ENCODE measurements at regions not wholly inside any gene's neighbourhood (a gene's known extent, or its start where the extent isn't known, plus 50 kb on each side); places are given as distances from the start of the nearest gene placed in this dataset.

DNA sequence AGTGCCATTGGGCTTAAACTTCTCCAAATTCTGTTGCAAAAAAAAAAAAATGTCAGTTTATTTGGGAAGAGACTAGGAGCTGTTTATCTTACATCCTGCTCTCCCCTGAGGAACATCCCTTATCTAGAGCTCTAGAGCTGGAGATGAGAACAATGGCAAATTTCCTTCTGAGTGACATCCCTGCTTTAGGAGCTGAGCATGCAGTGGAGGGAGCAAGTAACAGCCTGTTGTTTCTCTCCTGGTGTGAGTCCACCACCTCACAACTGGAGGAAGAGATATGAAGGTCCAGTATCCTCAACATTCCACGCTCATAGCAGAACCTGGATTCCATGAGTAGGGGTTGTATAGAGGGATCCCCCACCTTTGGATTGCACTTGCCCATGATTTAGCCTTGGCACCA lies 676.4 kb downstream of the PCDH18 start:
- Histone ChIP-seq H3K4me1 (no peaks in the 10 kb centered on the region), H3K9me3 (no peaks in the 10 kb centered on the region), H3K4me3 (no peak overlapping the region), H3K4me2 (no peak overlapping the region), H3K27ac (no peak overlapping the region)
- DNase-seq (ENCODE audit: low read depth in 1 of 2, low spot score in 1 of 2) (no peak), FAIRE-seq (no peak), ATAC-seq (no peak)
- no peak for TF ChIP-seq KDM1A (IDR thresholded peaks at IDR 0.05; ENCODE audit: low read depth)
- no peak for TF ChIP-seq NR3C1 (IDR thresholded peaks at IDR 0.05)
- TF ChIP-seq, protein P1, sequence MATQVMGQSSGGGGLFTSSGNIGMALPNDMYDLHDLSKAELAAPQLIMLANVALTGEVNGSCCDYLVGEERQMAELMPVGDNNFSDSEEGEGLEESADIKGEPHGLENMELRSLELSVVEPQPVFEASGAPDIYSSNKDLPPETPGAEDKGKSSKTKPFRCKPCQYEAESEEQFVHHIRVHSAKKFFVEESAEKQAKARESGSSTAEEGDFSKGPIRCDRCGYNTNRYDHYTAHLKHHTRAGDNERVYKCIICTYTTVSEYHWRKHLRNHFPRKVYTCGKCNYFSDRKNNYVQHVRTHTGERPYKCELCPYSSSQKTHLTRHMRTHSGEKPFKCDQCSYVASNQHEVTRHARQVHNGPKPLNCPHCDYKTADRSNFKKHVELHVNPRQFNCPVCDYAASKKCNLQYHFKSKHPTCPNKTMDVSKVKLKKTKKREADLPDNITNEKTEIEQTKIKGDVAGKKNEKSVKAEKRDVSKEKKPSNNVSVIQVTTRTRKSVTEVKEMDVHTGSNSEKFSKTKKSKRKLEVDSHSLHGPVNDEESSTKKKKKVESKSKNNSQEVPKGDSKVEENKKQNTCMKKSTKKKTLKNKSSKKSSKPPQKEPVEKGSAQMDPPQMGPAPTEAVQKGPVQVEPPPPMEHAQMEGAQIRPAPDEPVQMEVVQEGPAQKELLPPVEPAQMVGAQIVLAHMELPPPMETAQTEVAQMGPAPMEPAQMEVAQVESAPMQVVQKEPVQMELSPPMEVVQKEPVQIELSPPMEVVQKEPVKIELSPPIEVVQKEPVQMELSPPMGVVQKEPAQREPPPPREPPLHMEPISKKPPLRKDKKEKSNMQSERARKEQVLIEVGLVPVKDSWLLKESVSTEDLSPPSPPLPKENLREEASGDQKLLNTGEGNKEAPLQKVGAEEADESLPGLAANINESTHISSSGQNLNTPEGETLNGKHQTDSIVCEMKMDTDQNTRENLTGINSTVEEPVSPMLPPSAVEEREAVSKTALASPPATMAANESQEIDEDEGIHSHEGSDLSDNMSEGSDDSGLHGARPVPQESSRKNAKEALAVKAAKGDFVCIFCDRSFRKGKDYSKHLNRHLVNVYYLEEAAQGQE (IDR thresholded peaks at IDR 0.05) = no peak
- TF ChIP-seq, protein P2, sequence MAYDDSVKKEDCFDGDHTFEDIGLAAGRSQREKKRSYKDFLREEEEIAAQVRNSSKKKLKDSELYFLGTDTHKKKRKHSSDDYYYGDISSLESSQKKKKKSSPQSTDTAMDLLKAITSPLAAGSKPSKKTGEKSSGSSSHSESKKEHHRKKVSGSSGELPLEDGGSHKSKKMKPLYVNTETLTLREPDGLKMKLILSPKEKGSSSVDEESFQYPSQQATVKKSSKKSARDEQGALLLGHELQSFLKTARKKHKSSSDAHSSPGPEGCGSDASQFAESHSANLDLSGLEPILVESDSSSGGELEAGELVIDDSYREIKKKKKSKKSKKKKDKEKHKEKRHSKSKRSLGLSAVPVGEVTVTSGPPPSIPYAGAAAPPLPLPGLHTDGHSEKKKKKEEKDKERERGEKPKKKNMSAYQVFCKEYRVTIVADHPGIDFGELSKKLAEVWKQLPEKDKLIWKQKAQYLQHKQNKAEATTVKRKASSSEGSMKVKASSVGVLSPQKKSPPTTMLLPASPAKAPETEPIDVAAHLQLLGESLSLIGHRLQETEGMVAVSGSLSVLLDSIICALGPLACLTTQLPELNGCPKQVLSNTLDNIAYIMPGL (CRISPR knock-in tag; IDR thresholded peaks at IDR 0.05; ENCODE audit: borderline replicate concordance) = no peak
- TF ChIP-seq, protein P3, sequence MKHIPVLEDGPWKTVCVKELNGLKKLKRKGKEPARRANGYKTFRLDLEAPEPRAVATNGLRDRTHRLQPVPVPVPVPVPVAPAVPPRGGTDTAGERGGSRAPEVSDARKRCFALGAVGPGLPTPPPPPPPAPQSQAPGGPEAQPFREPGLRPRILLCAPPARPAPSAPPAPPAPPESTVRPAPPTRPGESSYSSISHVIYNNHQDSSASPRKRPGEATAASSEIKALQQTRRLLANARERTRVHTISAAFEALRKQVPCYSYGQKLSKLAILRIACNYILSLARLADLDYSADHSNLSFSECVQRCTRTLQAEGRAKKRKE (CRISPR knock-in tag; IDR thresholded peaks at IDR 0.05; ENCODE audit: low read depth) = no peak
- no peak for TF ChIP-seq ESRRA (IDR thresholded peaks at IDR 0.05; ENCODE audit: borderline replicate concordance, low read length)
- TF ChIP-seq FOXS1 (CRISPR knock-in tag; IDR thresholded peaks at IDR 0.05) = no peak
- TF ChIP-seq, protein P4, sequence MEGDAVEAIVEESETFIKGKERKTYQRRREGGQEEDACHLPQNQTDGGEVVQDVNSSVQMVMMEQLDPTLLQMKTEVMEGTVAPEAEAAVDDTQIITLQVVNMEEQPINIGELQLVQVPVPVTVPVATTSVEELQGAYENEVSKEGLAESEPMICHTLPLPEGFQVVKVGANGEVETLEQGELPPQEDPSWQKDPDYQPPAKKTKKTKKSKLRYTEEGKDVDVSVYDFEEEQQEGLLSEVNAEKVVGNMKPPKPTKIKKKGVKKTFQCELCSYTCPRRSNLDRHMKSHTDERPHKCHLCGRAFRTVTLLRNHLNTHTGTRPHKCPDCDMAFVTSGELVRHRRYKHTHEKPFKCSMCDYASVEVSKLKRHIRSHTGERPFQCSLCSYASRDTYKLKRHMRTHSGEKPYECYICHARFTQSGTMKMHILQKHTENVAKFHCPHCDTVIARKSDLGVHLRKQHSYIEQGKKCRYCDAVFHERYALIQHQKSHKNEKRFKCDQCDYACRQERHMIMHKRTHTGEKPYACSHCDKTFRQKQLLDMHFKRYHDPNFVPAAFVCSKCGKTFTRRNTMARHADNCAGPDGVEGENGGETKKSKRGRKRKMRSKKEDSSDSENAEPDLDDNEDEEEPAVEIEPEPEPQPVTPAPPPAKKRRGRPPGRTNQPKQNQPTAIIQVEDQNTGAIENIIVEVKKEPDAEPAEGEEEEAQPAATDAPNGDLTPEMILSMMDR (IDR thresholded peaks at IDR 0.05) = no peak
- TF ChIP-seq CHD4 (IDR thresholded peaks at IDR 0.05; ENCODE audit: borderline replicate concordance) = no peak
- no peak for TF ChIP-seq EHMT2 (IDR thresholded peaks at IDR 0.05; ENCODE audit: low read depth)
- no peak for TF ChIP-seq KDM5A (IDR thresholded peaks at IDR 0.05)
- no peak for TF ChIP-seq POLR2AphosphoS2 (conservative IDR thresholded peaks at IDR 0.05; ENCODE audit: low read length)
- TF ChIP-seq BHLHE40 (IDR thresholded peaks at IDR 0.05; ENCODE audit: low read depth, low read length) = no peak
- no peak for TF ChIP-seq HDAC2 (IDR thresholded peaks at IDR 0.05)
- TF ChIP-seq EP300 (IDR thresholded peaks at IDR 0.05) = no peak
- TF ChIP-seq HOXB13 (CRISPR knock-in tag; IDR thresholded peaks at IDR 0.05; ENCODE audit: low read depth) = no peak
- TF ChIP-seq, protein P5, sequence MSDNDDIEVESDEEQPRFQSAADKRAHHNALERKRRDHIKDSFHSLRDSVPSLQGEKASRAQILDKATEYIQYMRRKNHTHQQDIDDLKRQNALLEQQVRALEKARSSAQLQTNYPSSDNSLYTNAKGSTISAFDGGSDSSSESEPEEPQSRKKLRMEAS (IDR thresholded peaks at IDR 0.05) = no peak
- TF ChIP-seq POLR2A (IDR thresholded peaks at IDR 0.05; ENCODE audit: low read length) = no peak
- TF ChIP-seq HOXB5 (CRISPR knock-in tag; IDR thresholded peaks at IDR 0.05) = no peak
- ChIA-PET CTCF (no interaction called here), POLR2A (no interaction called here)
- 57% methylated on average over 1 of the region's 1 CpG for WGBS (ENCODE audit: missing lambda C conversion rate)

DNA sequence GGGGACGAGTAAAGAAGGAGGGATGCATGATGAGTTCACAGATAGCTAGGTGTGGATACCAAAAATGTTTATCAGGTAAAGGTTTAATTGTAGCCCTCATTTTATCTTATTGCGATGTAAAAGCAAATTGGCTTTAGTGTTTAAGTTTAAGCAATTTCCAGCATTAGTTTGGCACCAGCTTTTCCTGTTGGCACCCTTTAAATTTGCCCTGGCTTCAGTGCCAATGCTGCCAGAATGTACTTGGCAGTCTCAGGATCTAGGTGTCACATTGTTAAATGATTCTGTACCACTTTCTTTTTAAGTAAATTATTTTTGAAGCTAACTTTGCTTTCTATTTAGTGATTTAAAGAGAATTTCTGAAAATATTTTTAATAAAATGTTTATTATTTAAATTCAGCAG lies 681.8 kb downstream of the PCDH18 start:
- ATAC-seq = no peak
- no peak for FAIRE-seq

More for the DNA sequence above, 681.8 kb downstream of the PCDH18 start:
- H3K27ac ChIP-seq = no peak overlapping the region
- TF ChIP-seq, protein P6, sequence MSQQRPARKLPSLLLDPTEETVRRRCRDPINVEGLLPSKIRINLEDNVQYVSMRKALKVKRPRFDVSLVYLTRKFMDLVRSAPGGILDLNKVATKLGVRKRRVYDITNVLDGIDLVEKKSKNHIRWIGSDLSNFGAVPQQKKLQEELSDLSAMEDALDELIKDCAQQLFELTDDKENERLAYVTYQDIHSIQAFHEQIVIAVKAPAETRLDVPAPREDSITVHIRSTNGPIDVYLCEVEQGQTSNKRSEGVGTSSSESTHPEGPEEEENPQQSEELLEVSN (IDR thresholded peaks at IDR 0.05; ENCODE audit: borderline replicate concordance, low read depth) = no peak
- no peak for TF ChIP-seq EP300 (IDR thresholded peaks at IDR 0.05)
- no peak for TF ChIP-seq ZFP36 (IDR thresholded peaks at IDR 0.05; ENCODE audit: borderline replicate concordance, partially characterized antibody)
- TF ChIP-seq CBX8 (IDR thresholded peaks at IDR 0.05) = no peak
- TF ChIP-seq, protein P7, sequence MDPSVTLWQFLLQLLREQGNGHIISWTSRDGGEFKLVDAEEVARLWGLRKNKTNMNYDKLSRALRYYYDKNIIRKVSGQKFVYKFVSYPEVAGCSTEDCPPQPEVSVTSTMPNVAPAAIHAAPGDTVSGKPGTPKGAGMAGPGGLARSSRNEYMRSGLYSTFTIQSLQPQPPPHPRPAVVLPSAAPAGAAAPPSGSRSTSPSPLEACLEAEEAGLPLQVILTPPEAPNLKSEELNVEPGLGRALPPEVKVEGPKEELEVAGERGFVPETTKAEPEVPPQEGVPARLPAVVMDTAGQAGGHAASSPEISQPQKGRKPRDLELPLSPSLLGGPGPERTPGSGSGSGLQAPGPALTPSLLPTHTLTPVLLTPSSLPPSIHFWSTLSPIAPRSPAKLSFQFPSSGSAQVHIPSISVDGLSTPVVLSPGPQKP (IDR thresholded peaks at IDR 0.05; ENCODE audit: low read depth, low read length) = no peak
- TF ChIP-seq, protein P8, sequence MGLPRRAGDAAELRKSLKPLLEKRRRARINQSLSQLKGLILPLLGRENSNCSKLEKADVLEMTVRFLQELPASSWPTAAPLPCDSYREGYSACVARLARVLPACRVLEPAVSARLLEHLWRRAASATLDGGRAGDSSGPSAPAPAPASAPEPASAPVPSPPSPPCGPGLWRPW (IDR thresholded peaks at IDR 0.05) = no peak
- no peak for TF ChIP-seq RARB (CRISPR knock-in tag; IDR thresholded peaks at IDR 0.05)
- TF ChIP-seq ZSCAN20 (CRISPR knock-in tag; IDR thresholded peaks at IDR 0.05) = no peak
- no peak for TF ChIP-seq FOSL2 (IDR thresholded peaks at IDR 0.05)
- no peak for TF ChIP-seq FOSL2 (CRISPR knock-in tag; IDR thresholded peaks at IDR 0.05)
- ChIA-PET CTCF (no interaction called here), POLR2A (no interaction called here)
- 34% methylated on average over 2 of the region's 2 CpGs for WGBS (ENCODE audit: missing lambda C conversion rate)
- DNase-seq (ENCODE audit: low read depth in 1 of 2, low spot score in 1 of 2) = no peak
- H3K9me3 ChIP-seq = no peaks in the 10 kb centered on the region
- no peak overlapping the region for H3K4me2 ChIP-seq
- H3K4me3 ChIP-seq = no peak overlapping the region
- H3K4me1 ChIP-seq = no peaks in the 10 kb centered on the region

All from A549 (cell line).